ENCODE measurements at regions not wholly inside any gene's neighbourhood (a gene's known extent, or its start where the extent isn't known, plus 50 kb on each side); places are given as distances from the start of the nearest gene placed in this dataset.

GRCh38 chr13:61030445-61030844, 385.2 kb downstream of the PCDH20 start:
- DNase-seq: no peak
- H3K36me3 ChIP-seq (replicated peaks in 1 of 2; ENCODE audit: control insufficient read depth in 1 of 2, insufficient read depth in 2 of 2, low read length in 2 of 2): no peaks in the 10 kb centered on the region
- no peak overlapping the region for H3K9ac ChIP-seq (ENCODE audit: insufficient read depth, low read length, poor library complexity, severe bottlenecking)
- H4K20me1 ChIP-seq (ENCODE audit: insufficient read depth, low read length): no peaks in the 10 kb centered on the region
- H3K27ac ChIP-seq (ENCODE audit: low read depth in 1 of 2, low read length in 2 of 2): no peak overlapping the region
- no peaks in the 10 kb centered on the region for H3K79me2 ChIP-seq (ENCODE audit: insufficient read depth, low read length)
- no peak overlapping the region for H3K4me3 ChIP-seq (replicated peaks in 1 of 3; ENCODE audit: low read depth in 2 of 3, low read length in 3 of 3)
- H3K4me3 Mint-ChIP-seq: no peak overlapping the region
- H3K36me3 Mint-ChIP-seq: no peaks in the 10 kb centered on the region
- H3K4me1 ChIP-seq (ENCODE audit: control insufficient read depth in 1 of 2, insufficient read depth in 2 of 2, low read length in 2 of 2): no peaks in the 10 kb centered on the region
- H3K9me3 ChIP-seq (replicated peaks in 1 of 2; ENCODE audit: control insufficient read depth in 1 of 2, insufficient read depth in 1 of 2, low read length in 2 of 2): no peaks in the 10 kb centered on the region
- intact Hi-C loops (cut with micrococcal nuclease): no loop called here
- no peak overlapping the region for H3K4me2 ChIP-seq (replicated peaks; ENCODE audit: extremely low read depth, low read length, poor library complexity, severe bottlenecking)
- H3K27me3 Mint-ChIP-seq (ENCODE audit: low read depth in 3 of 3): no peaks in the 10 kb centered on the region
- no peaks in the 10 kb centered on the region for H3K4me1 Mint-ChIP-seq
- peaks cover 0 to 6% (median 2%) of the 10 kb centered on the region in 7 donors for H3K9me3 Mint-ChIP-seq
- no peak overlapping the region for H3K27ac Mint-ChIP-seq
- TF ChIP-seq CTCF (IDR thresholded peaks at IDR 0.05): no peak
- no peak overlapping the region for H2AFZ ChIP-seq (ENCODE audit: insufficient read depth, low read depth, low read length, poor library complexity, severe bottlenecking)
- H3K27me3 ChIP-seq (ENCODE audit: control insufficient read depth in 2 of 2, insufficient read depth in 2 of 2, low read length in 2 of 2): no peaks in the 10 kb centered on the region

DNA sequence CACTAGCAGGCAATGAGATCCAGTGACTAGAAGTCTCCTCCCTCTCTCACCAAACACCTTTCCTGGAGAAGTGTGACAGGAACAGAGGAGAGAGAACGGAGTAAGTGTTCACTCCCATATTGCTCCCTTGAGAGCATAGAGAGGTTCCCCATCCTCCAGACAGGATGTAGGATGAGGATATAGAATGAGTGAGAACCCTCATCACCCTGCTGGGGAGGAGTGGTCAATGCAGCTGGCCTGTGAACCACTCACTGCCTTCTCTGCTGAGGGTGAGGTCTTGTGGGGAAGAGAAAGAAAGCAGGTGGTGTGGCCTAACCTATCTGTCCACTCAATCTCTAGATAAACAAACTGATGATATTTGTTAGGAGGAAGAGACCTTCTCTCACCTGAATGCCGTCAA, 386.6 kb downstream of the PCDH20 start:
- no peak overlapping the region for H3K4me3 ChIP-seq (replicated peaks in 1 of 3; ENCODE audit: low read depth in 2 of 3, low read length in 3 of 3)
- Mint-ChIP-seq H3K27ac (no peak overlapping the region), H3K9me3 (peaks cover 0 to 6% (median 3%) of the 10 kb centered on the region in 7 donors), H3K4me3 (no peak overlapping the region), H3K4me1 (no peaks in the 10 kb centered on the region), H3K36me3 (no peaks in the 10 kb centered on the region), H3K27me3 (ENCODE audit: low read depth in 3 of 3) (no peaks in the 10 kb centered on the region)
- DNase-seq: no peak
- no peak overlapping the region for H3K4me2 ChIP-seq (replicated peaks; ENCODE audit: extremely low read depth, low read length, poor library complexity, severe bottlenecking)
- no peaks in the 10 kb centered on the region for H3K79me2 ChIP-seq (ENCODE audit: insufficient read depth, low read length)
- no peak overlapping the region for H2AFZ ChIP-seq (ENCODE audit: insufficient read depth, low read depth, low read length, poor library complexity, severe bottlenecking)
- no CpG with 5 or more reads among the region's 2 CpGs for WGBS (ENCODE audit: insufficient coverage)
- no peaks in the 10 kb centered on the region for H3K9me3 ChIP-seq (replicated peaks in 1 of 2; ENCODE audit: control insufficient read depth in 1 of 2, insufficient read depth in 1 of 2, low read length in 2 of 2)
- no peaks in the 10 kb centered on the region for H3K27me3 ChIP-seq (ENCODE audit: control insufficient read depth in 2 of 2, insufficient read depth in 2 of 2, low read length in 2 of 2)
- TF ChIP-seq CTCF (IDR thresholded peaks at IDR 0.05): no peak
- intact Hi-C loops (cut with micrococcal nuclease): no loop called here
- H4K20me1 ChIP-seq (ENCODE audit: insufficient read depth, low read length): no peaks in the 10 kb centered on the region
- no peaks in the 10 kb centered on the region for H3K4me1 ChIP-seq (ENCODE audit: control insufficient read depth in 1 of 2, insufficient read depth in 2 of 2, low read length in 2 of 2)
- H3K36me3 ChIP-seq (replicated peaks in 1 of 2; ENCODE audit: control insufficient read depth in 1 of 2, insufficient read depth in 2 of 2, low read length in 2 of 2): no peaks in the 10 kb centered on the region
- no peak overlapping the region for H3K9ac ChIP-seq (ENCODE audit: insufficient read depth, low read length, poor library complexity, severe bottlenecking)
- H3K27ac ChIP-seq (ENCODE audit: low read depth in 1 of 2, low read length in 2 of 2): no peak overlapping the region

Measured in CD14-positive monocyte (primary cell).